Right cardiac atrium (tissue), 5 donors: ENCODE measurements at regions not wholly inside any gene's neighbourhood (a gene's known extent, or its start where the extent isn't known, plus 50 kb on each side); places are given as distances from the start of the nearest gene placed in this dataset.

Experiments used
- ATAC-seq, 2 donors: fragments of 200-7000 bp; cut with Tn5 transposase; one replicate each; pipeline versions ENCODE4 v1.8.0 to v1.9.1; 2020; ENCODE audit warnings: moderate library complexity in 2 of 2, mild to moderate bottlenecking in 1 of 2
- DNase-seq, 3 donors: peaks; one replicate each; pipeline ENCODE4 v3.0.0-alpha.2; 2020
- H3K27ac ChIP-seq: one replicate; pipeline ENCODE4 v1.5.1; 2013; ENCODE audit warnings: mild to moderate bottlenecking, low read length, control low read depth, moderate library complexity
- H3K27me3 ChIP-seq: one replicate; pipeline ENCODE4 v1.6.1; 2013; ENCODE audit not compliant: control insufficient read depth, insufficient read depth
- H3K4me1 ChIP-seq: one replicate; pipeline ENCODE4 v1.6.1; 2013; ENCODE audit warnings: low read length; ENCODE audit not compliant: control insufficient read depth, insufficient read depth
- H3K4me3 ChIP-seq: one replicate; pipeline ENCODE4 v1.5.1; 2013; ENCODE audit warnings: low read length, control low read depth
- H3K9me3 ChIP-seq: one replicate; pipeline ENCODE4 v1.6.1; 2013; ENCODE audit warnings: low read length; ENCODE audit not compliant: control insufficient read depth
- WGBS: extraction: QIAGEN DNeasy Blood & Tissue Kit; methylation state at CpG from one replicate; pipeline ENCODE4 v1.1.7; 2013; 5-methylcytosine and 5-hydroxymethylcytosine counted together
- intact Hi-C, 4 donors: fragments of 100-400 bp; cut with DNase I; formaldehyde crosslinking; loops; one replicate each; pipeline versions ENCODE4 v1.11.0 to v1.14.0; 2022 to 2023
- donor health status: healthy with polysubstance abuse.
- donor health status: DM: no; HTN: yes; CAD: no.
- donor health status: DM: no; HTN: no; CAD: no.
- donor health status: DM: no; HTN: yes; CAD: no; lungs with severe emphysema.
- donor health status: DM: yes; HTN: yes; CAD: no.

DNA sequence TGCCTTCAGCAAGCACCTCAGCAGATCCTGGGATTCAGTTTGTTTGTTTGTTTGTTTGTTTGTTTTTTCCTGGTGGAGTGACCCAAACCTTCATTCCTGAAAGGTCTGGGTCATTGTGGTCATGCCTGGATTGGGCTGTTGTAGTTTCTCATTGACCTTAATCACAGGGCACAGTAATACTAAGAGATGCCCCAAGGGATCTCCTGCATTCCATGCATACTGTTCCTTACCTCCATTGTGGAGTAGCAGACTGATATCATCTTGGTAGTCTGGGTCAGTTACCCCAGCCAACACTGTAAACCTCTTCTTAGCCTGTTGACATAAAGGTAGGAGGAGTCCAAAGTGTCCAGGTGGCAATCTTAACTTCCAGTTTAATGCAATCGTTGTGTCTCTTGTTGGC lies 1466.7 kb upstream of the CDH9 start:
- WGBS, result 45% methylated on average over 1 of the region's 1 CpG
- no peak for ATAC-seq
- Histone ChIP-seq H3K27me3 (no peaks in the 10 kb centered on the region), H3K9me3 (peaks cover 8% of the 10 kb centered on the region), H3K27ac (no peak overlapping the region), H3K4me1 (no peaks in the 10 kb centered on the region), H3K4me3 (no peak overlapping the region)
- intact Hi-C loops, result no loop called here
- no peak for DNase-seq

DNA sequence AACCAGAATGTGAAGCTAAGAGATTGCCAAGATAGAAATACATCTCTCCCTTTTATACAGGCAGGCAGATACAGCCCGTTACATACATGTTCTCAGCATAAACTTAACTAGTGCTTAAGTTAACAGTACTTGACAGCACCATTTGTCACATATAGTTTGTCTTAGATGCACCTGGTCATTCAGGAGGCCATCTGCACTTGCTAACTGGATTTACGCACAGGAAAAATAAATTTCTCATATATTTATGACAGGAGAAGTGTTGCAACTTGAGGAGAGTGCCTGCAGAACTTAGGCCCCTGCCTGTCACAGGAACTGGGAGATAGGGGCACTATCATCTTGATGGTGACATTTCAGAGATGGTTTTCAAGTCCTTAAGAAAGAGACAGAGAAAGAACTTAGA lies 1462.1 kb upstream of the CDH9 start:
- WGBS, result 80% methylated on average over 2 of the region's 2 CpGs
- intact Hi-C loops, result no loop called here

DNA sequence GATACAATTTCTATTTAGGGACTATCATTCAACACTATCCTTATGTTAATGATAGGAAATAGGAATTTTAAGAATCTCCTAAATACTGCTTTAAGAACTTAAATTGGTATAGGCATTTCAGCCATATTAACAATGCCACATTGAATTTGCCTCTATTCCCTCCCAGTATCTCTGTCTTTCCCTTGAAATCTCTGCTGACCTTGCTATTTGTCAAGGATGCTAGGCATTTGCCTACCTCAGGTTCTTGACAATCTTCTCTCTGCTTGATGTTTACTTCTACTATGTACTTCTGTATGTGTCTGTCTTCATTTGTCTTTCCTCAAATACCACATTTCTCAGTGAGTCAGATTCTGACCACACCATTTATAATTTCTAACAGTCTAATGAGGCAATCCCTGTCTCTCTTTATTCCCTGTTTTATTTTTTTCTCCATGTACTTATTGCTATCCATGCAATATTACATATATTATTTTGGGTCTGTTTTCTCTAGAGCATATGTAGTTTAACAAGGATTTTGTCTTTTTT lies 1461.4 kb upstream of the CDH9 start:
- Histone ChIP-seq H3K9me3 (no peaks in the 10 kb centered on the region), H3K4me3 (no peak overlapping the region), H3K27me3 (no peaks in the 10 kb centered on the region), H3K4me1 (no peaks in the 10 kb centered on the region), H3K27ac (no peak overlapping the region)
- intact Hi-C loops, result no loop called here
- DNase-seq, result no peak
- ATAC-seq, result no peak

More for the DNA sequence above, 1462.1 kb upstream of the CDH9 start:
- Histone ChIP-seq H3K9me3 (peaks cover 4% of the 10 kb centered on the region), H3K27me3 (no peaks in the 10 kb centered on the region), H3K4me3 (no peak overlapping the region), H3K4me1 (no peaks in the 10 kb centered on the region), H3K27ac (no peak overlapping the region)
- ATAC-seq, result no peak
- DNase-seq, result no peak

DNA sequence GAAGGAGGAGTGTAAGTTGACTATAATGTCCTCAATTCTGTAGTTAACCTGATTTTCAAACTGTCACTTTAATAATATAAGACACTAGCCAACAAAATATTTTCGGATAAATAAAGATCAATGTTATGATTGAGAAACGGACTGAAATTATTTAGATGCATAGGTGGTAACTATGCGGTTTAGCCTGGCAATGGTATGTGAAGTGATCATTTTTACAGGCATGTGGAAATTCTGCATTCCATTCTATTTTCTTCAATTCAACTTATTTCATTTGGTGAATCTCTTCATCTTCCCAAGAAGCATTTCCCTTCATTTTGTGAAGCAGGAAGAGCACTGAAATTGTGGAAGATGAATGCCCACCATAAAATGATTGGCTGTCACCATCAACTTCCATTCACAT lies 1457.5 kb upstream of the CDH9 start:
- Histone ChIP-seq H3K4me1 (no peaks in the 10 kb centered on the region), H3K4me3 (no peak overlapping the region), H3K27me3 (no peaks in the 10 kb centered on the region), H3K9me3 (no peaks in the 10 kb centered on the region), H3K27ac (no peak overlapping the region)
- intact Hi-C loops, result no loop called here
- DNase-seq (no peak), ATAC-seq (no peak)
- 80% methylated on average over 3 of the region's 3 CpGs for WGBS

- Histone ChIP-seq H3K4me3 (no peak overlapping the region), H3K9me3 (no peaks in the 10 kb centered on the region), H3K27ac (no peak overlapping the region), H3K4me1 (no peaks in the 10 kb centered on the region), H3K27me3 (no peaks in the 10 kb centered on the region)
- ATAC-seq, result no peak
- intact Hi-C loops, result no loop called here
- WGBS, result 88% methylated on average over 1 of the region's 1 CpG
- DNase-seq, result no peak
Observed at GRCh38 chr5:28493456-28493855, 1455.1 kb upstream of the CDH9 start.

GRCh38 chr5:28488752-28489151 lies 1450.4 kb upstream of the CDH9 start:
- no peaks in the 10 kb centered on the region for H3K9me3 ChIP-seq
- DNase-seq, result no peak
- no peak overlapping the region for H3K27ac ChIP-seq
- intact Hi-C loops, result no loop called here
- H3K4me1 ChIP-seq, result no peaks in the 10 kb centered on the region
- no peak for ATAC-seq
- 53% methylated on average over 2 of the region's 2 CpGs for WGBS
- H3K27me3 ChIP-seq, result no peaks in the 10 kb centered on the region
- H3K4me3 ChIP-seq, result no peak overlapping the region

DNA sequence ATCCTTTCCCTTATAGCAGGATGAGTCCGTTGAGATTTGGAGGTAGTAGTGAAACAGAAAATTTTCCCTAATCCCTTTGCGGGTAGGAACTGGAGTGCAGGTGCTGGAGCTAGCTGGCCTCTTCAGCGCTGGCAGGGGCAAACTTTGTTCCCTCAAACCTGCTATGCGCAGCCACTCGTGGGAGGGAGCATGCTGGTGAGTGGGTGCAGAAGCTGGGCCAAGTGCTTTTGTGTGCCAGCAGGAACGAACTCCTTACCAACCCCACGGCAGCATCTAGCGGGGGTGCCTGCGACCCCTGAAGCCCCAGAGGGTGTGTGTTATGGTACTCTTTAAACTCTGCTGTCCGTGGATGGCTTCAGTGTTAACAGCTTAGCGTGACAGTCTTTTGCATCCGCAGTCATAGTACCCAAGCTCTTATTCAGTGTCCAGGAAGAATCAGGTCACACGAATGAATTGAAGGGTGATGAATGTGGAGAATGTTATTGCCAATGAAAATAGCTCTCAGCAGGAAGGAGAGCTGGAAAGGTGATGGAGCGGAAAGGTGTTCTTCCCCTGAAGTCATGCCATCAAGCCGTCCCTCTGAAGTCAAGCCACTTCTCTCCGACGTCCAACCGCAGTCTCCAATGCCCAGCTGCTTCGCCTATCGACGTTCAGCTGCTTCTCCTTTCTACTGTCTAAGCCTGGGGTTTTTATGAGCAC lies 1445.1 kb upstream of the CDH9 start:
- no peak overlapping the region for H3K4me3 ChIP-seq
- ATAC-seq (no peak), DNase-seq (no peak)
- no peaks in the 10 kb centered on the region for H3K4me1 ChIP-seq
- no peak overlapping the region for H3K27ac ChIP-seq
- WGBS, result 83% methylated on average over 21 of the region's 21 CpGs
- H3K9me3 ChIP-seq, result peaks cover 2% of the 10 kb centered on the region
- H3K27me3 ChIP-seq, result no peaks in the 10 kb centered on the region
- intact Hi-C loops, result no loop called here

DNA sequence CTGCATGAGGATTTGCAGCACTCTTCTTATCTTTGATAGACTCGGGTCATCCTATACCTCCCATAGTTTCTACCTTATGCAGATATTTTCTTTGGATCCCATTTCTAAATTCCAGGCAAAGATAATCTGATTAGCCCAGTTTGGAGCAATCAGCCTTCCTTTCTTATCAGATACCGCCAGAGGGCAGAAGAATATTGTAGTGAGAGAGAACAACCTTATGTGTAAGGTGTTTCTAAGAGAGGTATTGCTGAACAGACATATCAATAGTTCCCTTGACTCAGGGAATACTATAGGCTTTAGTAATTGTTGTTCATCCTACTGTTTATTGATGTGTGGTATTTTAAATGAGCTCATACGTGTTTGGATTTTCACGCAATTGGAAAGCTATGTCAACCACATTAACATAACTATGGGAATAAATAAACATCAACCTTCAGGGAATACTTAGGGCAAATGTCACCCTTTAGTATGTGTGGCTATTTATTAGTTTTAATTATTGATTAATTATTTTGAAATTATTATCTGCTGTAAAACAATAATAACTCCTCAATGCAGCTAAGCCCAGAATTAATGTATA lies 1435.2 kb upstream of the CDH9 start:
- Histone ChIP-seq H3K27me3 (no peaks in the 10 kb centered on the region), H3K4me3 (no peak overlapping the region), H3K9me3 (peaks cover 2% of the 10 kb centered on the region), H3K4me1 (no peaks in the 10 kb centered on the region), H3K27ac (no peak overlapping the region)
- WGBS, result 59% methylated on average over 4 of the region's 4 CpGs
- ATAC-seq (no peak), DNase-seq (no peak)
- intact Hi-C loops, result no loop called here

GRCh38 chr5:28468166-28468565 lies 1429.8 kb upstream of the CDH9 start:
- intact Hi-C loops, result no loop called here
- no peaks in the 10 kb centered on the region for H3K4me1 ChIP-seq
- H3K9me3 ChIP-seq, result no peaks in the 10 kb centered on the region
- DNase-seq (no peak), ATAC-seq (no peak)
- H3K4me3 ChIP-seq, result no peak overlapping the region
- no peak overlapping the region for H3K27ac ChIP-seq
- no peaks in the 10 kb centered on the region for H3K27me3 ChIP-seq
- WGBS, result 22% methylated on average over 3 of the region's 3 CpGs

GRCh38 chr5:28463728-28464127 lies 1425.3 kb upstream of the CDH9 start:
- no peak overlapping the region for H3K27ac ChIP-seq
- no peaks in the 10 kb centered on the region for H3K27me3 ChIP-seq
- H3K9me3 ChIP-seq, result peaks cover 4% of the 10 kb centered on the region
- DNase-seq (no peak), ATAC-seq (no peak)
- intact Hi-C loops, result no loop called here
- H3K4me1 ChIP-seq, result no peaks in the 10 kb centered on the region
- no peak overlapping the region for H3K4me3 ChIP-seq
- WGBS, result 89% methylated on average over 4 of the region's 4 CpGs

DNA sequence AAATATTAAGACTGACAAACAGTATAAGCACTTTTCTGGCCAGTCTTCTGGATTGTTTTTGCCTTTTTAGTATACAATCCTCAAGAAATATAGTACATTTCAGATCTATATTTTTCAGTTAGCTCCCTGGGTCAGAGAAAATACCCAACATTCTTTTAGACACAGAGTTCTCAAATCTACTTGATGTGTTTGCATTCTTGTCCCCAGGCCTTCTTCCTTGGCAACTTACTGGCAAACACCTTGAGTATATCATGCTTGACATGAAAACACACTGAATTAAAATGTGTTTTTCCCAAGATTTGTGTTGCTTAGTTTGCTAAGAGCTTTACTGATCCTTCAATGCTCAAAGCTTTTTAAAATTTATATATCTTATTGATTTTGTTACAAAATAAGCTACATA lies 1413.1 kb upstream of the CDH9 start:
- intact Hi-C loops, result no loop called here
- ATAC-seq, result no peak
- no peak for DNase-seq
- peaks cover 4% of the 10 kb centered on the region for H3K9me3 ChIP-seq
- no peak overlapping the region for H3K4me3 ChIP-seq
- no peak overlapping the region for H3K27ac ChIP-seq
- H3K4me1 ChIP-seq, result no peaks in the 10 kb centered on the region
- no peaks in the 10 kb centered on the region for H3K27me3 ChIP-seq

- no peak overlapping the region for H3K4me3 ChIP-seq
- intact Hi-C loops, result no loop called here
- no peaks in the 10 kb centered on the region for H3K27me3 ChIP-seq
- ATAC-seq (no peak), DNase-seq (no peak)
- H3K4me1 ChIP-seq, result no peaks in the 10 kb centered on the region
- no peak overlapping the region for H3K27ac ChIP-seq
- WGBS, result 49% methylated on average over 3 of the region's 3 CpGs
- peaks cover 4% of the 10 kb centered on the region for H3K9me3 ChIP-seq
Observed at GRCh38 chr5:28450997-28451396, 1412.6 kb upstream of the CDH9 start.
